NCI-H2081 treated with DMSO at 0.1 percent for 48 hours (cell line): ENCODE measurements at regions not wholly inside any gene's neighbourhood (a gene's known extent, or its start where the extent isn't known, plus 50 kb on each side); places are given as distances from the start of the nearest gene placed in this dataset.

Source experiments
- DNase-seq: peaks from one replicate; lab custom pipeline; 2025; lab: John Stamatoyannopoulos, UW

DNA sequence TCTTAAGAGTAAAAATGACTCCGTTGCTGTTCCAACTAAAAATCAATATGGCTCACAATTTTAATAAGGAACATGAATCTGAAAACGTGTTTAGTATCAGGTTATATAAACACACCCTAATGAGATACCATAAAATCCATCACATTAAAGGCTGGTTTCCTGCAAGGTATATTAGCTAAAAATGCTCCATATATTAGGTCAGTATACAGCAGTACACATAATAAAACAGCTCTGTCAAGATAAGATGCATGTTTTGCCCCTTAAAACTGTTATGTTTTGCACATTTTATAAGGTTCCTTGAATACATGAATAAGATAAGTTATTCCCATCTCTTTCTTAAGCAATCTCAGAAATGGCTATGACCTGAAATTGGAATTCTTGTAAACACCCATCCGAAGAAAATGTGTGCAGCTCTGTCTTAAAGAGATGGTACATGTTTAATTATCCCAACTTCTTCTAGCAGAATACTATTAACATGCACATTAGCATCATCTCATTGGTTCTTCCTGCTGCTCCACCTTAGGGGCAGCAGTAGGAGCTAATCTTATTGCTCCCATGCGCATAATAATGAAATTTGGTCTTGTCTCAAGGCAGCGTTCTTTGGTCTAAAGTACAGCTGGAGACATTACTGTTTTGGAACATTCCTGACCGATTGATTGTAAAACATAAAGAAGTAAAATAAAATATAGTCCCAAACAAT is 836.1 kb upstream of the FANCL start:
- DNase-seq = no peak

DNA sequence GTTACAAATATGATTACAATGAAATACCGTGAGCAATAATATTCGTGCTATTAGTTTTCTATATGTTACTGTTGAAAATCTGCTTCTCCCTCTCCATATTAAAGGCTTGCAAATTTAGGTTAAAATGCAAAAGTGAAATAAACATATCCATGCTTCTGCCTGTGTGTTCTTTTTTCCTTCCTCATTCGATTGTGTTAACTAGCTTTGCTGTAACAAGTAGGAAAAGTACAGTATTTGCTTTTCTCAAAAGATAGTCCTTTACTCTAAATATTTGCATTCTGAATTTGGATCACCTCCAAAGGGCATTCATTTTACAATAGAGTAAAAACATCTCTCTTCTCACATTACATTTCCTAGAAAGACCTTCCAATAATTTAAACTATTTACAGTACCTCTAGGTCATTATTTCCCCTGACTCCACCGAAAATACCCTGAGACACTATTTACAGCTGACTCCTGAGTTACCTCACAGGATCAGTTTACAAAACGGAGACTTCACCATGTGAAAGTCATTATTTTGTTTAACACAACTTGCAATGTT is 835.0 kb upstream of the FANCL start:
- DNase-seq = peak; percentile 65

DNA sequence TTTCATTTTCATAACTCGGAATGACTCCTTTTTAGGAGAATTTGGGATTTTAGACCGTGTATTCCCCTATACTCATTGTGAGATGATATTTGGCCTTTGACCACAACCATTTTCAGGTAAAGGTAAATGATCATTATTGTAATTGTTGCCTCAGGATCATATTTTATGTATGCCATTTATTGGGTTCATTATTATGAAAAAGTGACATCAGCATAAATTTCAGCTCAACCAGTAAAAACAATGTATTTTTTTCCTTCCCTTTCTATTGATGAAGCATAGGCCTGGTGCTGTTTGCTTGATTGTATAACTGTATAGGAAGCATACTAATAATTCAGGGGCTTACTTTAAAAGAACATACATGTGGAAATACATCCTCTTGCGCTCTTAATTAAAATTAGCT is 832.9 kb upstream of the FANCL start:
- DNase-seq = no peak

DNA sequence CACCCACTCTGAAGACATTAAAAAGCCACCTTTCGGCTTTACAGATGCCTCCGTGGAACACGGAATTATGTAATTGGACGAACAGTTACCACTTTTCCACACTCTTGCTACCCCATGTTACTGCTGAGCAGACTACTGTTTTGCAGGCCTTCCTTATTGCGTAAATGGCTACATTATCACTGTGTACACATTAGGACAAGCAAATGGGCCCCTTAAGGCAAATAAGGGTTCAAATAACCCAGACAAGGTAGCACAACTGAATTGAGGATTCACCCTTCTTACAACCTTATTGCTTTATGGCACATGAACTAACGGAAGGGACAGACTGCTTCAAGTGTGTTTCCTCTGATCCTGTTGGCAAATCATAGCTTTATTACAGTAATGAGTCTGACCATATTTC is 832.2 kb upstream of the FANCL start:
- no peak for DNase-seq

DNA sequence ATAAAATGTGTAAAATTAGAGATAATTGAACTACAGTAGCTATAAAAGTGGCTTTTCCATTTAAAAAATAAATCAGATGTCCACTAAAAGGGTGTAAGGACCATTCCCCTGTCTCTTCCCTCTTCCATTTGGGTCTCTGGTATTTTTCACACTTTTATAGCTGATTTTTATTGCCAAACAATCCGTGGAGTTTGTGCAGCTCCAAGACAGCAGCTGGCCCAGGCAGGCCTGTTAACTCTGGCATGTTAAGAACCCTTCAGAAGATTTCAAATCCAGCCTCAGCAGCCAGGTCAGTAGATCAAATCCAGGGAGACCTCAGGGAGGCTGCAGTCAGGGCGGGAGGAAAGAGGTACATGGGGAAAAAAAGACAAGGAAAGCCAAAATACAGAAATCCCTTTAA is 827.1 kb upstream of the FANCL start:
- DNase-seq = no peak

GRCh38 chr2:59066787-59067399 is 825.8 kb upstream of the FANCL start:
- DNase-seq = no peak

DNA sequence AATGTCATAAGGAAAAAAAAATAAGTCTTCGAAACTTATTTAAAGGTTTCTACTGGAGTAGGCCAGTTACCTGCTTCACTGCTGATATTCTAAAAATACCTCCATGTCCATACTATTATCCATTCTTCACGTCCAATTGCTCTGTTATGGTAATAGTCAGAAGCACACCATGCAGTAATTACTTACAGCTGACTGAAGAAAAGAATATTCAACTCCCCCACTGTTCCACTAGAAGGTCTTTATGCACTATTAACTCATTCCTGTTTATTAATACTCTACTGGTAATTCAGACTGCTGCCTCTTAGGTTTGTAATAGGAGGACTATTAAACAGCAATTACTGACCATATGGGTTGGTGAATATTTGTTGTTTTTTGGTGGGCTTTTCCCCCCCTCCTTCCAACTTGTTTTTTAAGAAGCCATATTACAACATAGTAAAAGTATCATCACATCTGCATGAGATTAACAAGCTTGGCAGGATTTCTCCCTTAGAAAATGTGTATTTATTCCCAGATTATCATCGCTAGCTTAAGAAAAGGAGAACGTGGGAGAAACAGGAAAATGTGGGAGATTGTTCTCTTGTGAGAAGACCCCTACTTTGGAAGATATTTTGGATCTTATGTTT is 806.4 kb upstream of the FANCL start:
- DNase-seq = peak; percentile 77

GRCh38 chr2:59046401-59047372 is 805.6 kb upstream of the FANCL start:
- peak; percentile 77 for DNase-seq

- no peak for DNase-seq
These were observed 803.6 kb upstream of the FANCL start for GRCh38 chr2:59044736-59045135.

DNA sequence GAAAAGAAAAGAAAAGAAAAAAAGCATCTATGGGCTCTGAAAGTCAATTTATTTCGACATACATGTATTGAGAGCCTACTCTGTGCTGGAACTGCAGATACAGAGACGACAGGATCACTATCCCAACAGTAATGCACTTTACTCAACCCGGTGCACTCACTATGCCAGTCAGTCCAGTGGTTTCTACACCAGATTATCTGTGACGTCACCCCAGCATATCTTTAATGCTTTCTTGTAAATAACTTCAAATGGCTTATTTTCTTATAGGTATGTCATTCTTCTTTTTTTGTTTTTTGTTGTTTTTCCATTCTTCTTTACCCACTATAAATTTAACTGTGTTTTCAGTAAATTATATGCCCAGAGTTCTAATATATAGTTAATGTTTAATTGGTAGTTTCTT is 800.0 kb upstream of the FANCL start:
- no peak for DNase-seq

DNA sequence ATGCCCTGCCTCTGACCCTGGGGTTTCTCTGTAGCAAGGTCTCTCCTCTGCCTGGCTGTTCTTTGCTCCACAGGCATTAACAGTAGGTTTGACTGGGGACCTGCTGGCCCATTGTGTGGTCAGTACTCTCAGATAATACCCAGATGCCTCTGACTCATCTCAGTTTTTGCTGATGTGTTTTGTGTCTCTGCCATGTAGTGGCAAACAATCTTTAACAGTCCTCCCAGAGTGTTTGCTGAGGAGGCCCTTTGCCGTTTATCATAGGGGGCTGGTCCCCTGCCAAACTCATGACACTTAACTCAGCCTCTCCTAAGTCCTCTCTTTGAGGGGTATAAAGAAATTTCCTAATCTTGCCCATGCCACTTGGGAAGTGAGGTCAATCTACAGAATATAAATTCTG is 793.7 kb upstream of the FANCL start:
- no peak for DNase-seq

DNA sequence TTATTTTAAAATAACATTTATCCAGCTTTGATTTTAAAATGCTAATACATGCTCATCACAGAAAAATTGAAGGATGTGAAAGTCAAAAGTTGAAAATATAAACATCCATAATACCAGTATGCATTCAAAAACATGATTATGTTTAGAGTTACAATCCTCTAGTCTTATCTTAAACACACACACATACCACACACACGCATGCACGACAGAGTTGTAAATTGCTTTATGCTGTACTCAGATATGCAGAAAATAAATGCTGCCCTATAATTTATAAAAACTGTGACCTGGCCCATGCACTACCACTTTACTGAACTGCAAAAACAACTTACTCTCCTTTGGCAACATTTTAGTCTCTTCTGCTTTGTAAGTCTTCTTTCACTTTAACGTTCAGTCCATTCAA is 793.0 kb upstream of the FANCL start:
- no peak for DNase-seq

- DNase-seq = no peak
These were observed 792.5 kb upstream of the FANCL start for GRCh38 chr2:59033661-59034060.

- DNase-seq = no peak
These were observed 791.4 kb upstream of the FANCL start for GRCh38 chr2:59032499-59032898.

GRCh38 chr2:59029058-59029457 is 787.9 kb upstream of the FANCL start:
- peak; percentile 38 for DNase-seq

- no peak for DNase-seq
These were observed 786.2 kb upstream of the FANCL start for GRCh38 chr2:59027320-59027719.

GRCh38 chr2:59025157-59025757 is 784.1 kb upstream of the FANCL start:
- DNase-seq = no peak

DNA sequence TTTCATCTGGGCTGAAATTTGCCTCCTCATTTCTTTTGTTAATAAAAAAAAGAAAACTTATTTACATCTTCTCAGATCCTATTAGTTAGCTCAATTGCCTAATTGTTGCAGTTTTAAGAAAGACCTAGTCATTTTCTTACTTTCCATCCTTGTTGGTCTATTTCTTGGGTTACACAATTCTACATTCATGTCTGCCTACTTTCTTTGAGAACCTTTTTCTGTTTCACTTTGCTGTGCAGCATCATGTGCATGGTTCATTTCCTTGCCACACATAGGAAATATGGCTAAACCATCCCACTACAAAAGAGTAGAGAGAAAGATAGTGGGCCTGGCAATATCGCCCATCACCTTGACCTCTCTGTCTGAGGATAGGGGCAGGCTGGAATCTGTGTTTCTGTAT is 780.7 kb upstream of the FANCL start:
- no peak for DNase-seq

GRCh38 chr2:59019566-59020159 is 778.5 kb upstream of the FANCL start:
- DNase-seq = no peak

- DNase-seq = no peak
These were observed 777.6 kb upstream of the FANCL start for GRCh38 chr2:59018737-59019136.

DNA sequence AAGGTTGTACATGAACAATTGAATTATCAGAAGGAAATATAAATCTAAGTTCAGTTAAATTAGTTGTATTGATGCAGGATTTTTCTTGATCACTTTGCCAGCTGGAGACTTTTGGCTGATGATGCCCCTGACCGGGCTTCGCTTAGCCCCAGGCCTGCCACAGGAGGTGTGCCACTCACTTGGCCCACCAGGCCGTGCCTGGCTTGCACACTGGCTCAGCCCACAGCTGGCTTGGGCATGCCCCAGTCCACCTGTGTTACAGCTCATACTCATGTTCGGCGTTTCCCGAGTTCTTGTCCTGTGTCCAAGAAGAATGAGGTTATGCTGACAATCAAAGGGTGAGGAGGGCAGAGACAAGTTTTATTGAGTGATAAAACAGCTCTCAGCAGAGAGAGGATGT is 773.9 kb upstream of the FANCL start:
- DNase-seq = no peak
